ENCODE measurements at regions not wholly inside any gene's neighbourhood (a gene's known extent, or its start where the extent isn't known, plus 50 kb on each side); places are given as distances from the start of the nearest gene placed in this dataset.

- TF ChIP-seq, protein P1, sequence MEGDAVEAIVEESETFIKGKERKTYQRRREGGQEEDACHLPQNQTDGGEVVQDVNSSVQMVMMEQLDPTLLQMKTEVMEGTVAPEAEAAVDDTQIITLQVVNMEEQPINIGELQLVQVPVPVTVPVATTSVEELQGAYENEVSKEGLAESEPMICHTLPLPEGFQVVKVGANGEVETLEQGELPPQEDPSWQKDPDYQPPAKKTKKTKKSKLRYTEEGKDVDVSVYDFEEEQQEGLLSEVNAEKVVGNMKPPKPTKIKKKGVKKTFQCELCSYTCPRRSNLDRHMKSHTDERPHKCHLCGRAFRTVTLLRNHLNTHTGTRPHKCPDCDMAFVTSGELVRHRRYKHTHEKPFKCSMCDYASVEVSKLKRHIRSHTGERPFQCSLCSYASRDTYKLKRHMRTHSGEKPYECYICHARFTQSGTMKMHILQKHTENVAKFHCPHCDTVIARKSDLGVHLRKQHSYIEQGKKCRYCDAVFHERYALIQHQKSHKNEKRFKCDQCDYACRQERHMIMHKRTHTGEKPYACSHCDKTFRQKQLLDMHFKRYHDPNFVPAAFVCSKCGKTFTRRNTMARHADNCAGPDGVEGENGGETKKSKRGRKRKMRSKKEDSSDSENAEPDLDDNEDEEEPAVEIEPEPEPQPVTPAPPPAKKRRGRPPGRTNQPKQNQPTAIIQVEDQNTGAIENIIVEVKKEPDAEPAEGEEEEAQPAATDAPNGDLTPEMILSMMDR (conservative IDR thresholded peaks at IDR 0.05; ENCODE audit: low read length) = no peak
- TF ChIP-seq EZH2phosphoT487 (IDR thresholded peaks at IDR 0.05; ENCODE audit: borderline replicate concordance) = no peak
These were observed 199.2 kb downstream of the JCAD start for GRCh38 chr10:29860166-29860565.

Data from Loucy (cell line).